ENCODE measurements at regions not wholly inside any gene's neighbourhood (a gene's known extent, or its start where the extent isn't known, plus 50 kb on each side); places are given as distances from the start of the nearest gene placed in this dataset.

GRCh38 chr1:87462894-87463293 is 134.2 kb downstream of the LMO4 start:
- Histone ChIP-seq H3K9ac (ENCODE audit: extremely low read depth, low read length, poor library complexity, severe bottlenecking) (no peak overlapping the region), H3K9me3 (ENCODE audit: control insufficient read depth, low read length) (no peaks in the 10 kb centered on the region), H3K27me3 (ENCODE audit: control insufficient read depth, insufficient read depth, low read length, poor library complexity, severe bottlenecking) (no peaks in the 10 kb centered on the region), H3K27ac (ENCODE audit: low read depth, low read length) (no peak overlapping the region), H3K4me3 (ENCODE audit: low read length) (no peak overlapping the region), H3K4me1 (ENCODE audit: control insufficient read depth, insufficient read depth, low read length) (peaks cover 4% of the 10 kb centered on the region), H3K36me3 (ENCODE audit: control insufficient read depth, insufficient read depth, low read length) (no peaks in the 10 kb centered on the region)
- H3K36me3 Mint-ChIP-seq (ENCODE audit: low read depth) = no peaks in the 10 kb centered on the region
- H3K9me3 Mint-ChIP-seq = peaks cover 3% of the 10 kb centered on the region
- DNase-seq = no peak
- TF ChIP-seq CTCF (conservative IDR thresholded peaks at IDR 0.05) = no peak
- 100% methylated on average over 1 of the region's 1 CpG; no CpG with 5 or more reads in 1 of the 2 experiments for WGBS, 2 experiments (ENCODE audit: insufficient coverage in 1 of 2, insufficient read length in 1 of 2)
- H3K27me3 Mint-ChIP-seq (ENCODE audit: insufficient read depth) = no peaks in the 10 kb centered on the region
- H3K4me3 Mint-ChIP-seq = no peak overlapping the region
- peaks cover 11% of the 10 kb centered on the region for H3K4me1 Mint-ChIP-seq
- no peak overlapping the region for H3K27ac Mint-ChIP-seq

- Mint-ChIP-seq H3K27ac (no peak overlapping the region), H3K9me3 (peaks cover 3% of the 10 kb centered on the region), H3K4me3 (no peak overlapping the region), H3K27me3 (ENCODE audit: insufficient read depth) (no peaks in the 10 kb centered on the region), H3K4me1 (peaks cover 11% of the 10 kb centered on the region), H3K36me3 (ENCODE audit: low read depth) (no peaks in the 10 kb centered on the region)
- Histone ChIP-seq H3K4me3 (ENCODE audit: low read length) (no peak overlapping the region), H3K4me1 (ENCODE audit: control insufficient read depth, insufficient read depth, low read length) (peaks cover 4% of the 10 kb centered on the region), H3K9me3 (ENCODE audit: control insufficient read depth, low read length) (no peaks in the 10 kb centered on the region), H3K27me3 (ENCODE audit: control insufficient read depth, insufficient read depth, low read length, poor library complexity, severe bottlenecking) (no peaks in the 10 kb centered on the region), H3K27ac (ENCODE audit: low read depth, low read length) (no peak overlapping the region), H3K9ac (ENCODE audit: extremely low read depth, low read length, poor library complexity, severe bottlenecking) (no peak overlapping the region), H3K36me3 (ENCODE audit: control insufficient read depth, insufficient read depth, low read length) (no peaks in the 10 kb centered on the region)
- TF ChIP-seq CTCF (conservative IDR thresholded peaks at IDR 0.05) = no peak
- DNase-seq = no peak
- 73% methylated on average over 3 of the region's 3 CpGs; no CpG with 5 or more reads in 1 of the 2 experiments for WGBS, 2 experiments (ENCODE audit: insufficient coverage in 1 of 2, insufficient read length in 1 of 2)
These were observed 135.4 kb downstream of the LMO4 start for GRCh38 chr1:87464022-87464490.

GRCh38 chr1:87466621-87467020 is 137.9 kb downstream of the LMO4 start:
- H3K27ac Mint-ChIP-seq = no peak overlapping the region
- no peaks in the 10 kb centered on the region for H3K36me3 ChIP-seq (ENCODE audit: control insufficient read depth, insufficient read depth, low read length)
- H3K9ac ChIP-seq (ENCODE audit: extremely low read depth, low read length, poor library complexity, severe bottlenecking) = no peak overlapping the region
- WGBS, 2 experiments (ENCODE audit: insufficient coverage in 1 of 2, insufficient read length in 1 of 2) = 76 to 84% methylated on average over 6 to 7 of the region's 7 CpGs
- peaks cover 4% of the 10 kb centered on the region for H3K4me1 ChIP-seq (ENCODE audit: control insufficient read depth, insufficient read depth, low read length)
- H3K9me3 Mint-ChIP-seq = peaks cover 3% of the 10 kb centered on the region
- H3K4me3 ChIP-seq (ENCODE audit: low read length) = no peak overlapping the region
- H3K36me3 Mint-ChIP-seq (ENCODE audit: low read depth) = no peaks in the 10 kb centered on the region
- peaks cover 13% of the 10 kb centered on the region for H3K9me3 ChIP-seq (ENCODE audit: control insufficient read depth, low read length)
- H3K27me3 ChIP-seq (ENCODE audit: control insufficient read depth, insufficient read depth, low read length, poor library complexity, severe bottlenecking) = no peaks in the 10 kb centered on the region
- no peak for TF ChIP-seq CTCF (conservative IDR thresholded peaks at IDR 0.05)
- H3K27ac ChIP-seq (ENCODE audit: low read depth, low read length) = no peak overlapping the region
- peaks cover 11% of the 10 kb centered on the region for H3K4me1 Mint-ChIP-seq
- H3K4me3 Mint-ChIP-seq = no peak overlapping the region
- no peaks in the 10 kb centered on the region for H3K27me3 Mint-ChIP-seq (ENCODE audit: insufficient read depth)
- DNase-seq = no peak
